ENCODE measurements at regions not wholly inside any gene's neighbourhood (a gene's known extent, or its start where the extent isn't known, plus 50 kb on each side); places are given as distances from the start of the nearest gene placed in this dataset.

DNA sequence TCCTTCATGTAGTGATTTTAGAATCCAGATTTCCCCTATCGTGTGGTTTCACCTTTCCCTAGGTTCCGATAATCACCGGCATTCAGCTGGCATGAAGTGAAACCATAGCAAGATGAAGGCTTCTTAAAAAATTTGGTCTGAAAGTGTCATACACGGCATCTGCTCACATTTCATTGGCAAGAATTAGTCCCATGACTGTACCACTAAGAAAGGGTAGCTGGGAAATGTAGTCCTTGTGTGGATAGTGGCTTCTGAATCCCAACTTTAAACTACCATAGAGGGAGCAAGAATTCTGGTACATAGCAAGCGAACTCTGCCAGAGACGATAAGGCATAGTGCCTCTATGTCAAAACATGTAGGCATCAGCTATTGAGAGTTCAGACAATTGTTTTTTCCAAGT lies 360.1 kb upstream of the TBX3 start:
- peak; percentile 4 for DNase-seq (ENCODE audit: low read depth)
- TF ChIP-seq, protein P1, sequence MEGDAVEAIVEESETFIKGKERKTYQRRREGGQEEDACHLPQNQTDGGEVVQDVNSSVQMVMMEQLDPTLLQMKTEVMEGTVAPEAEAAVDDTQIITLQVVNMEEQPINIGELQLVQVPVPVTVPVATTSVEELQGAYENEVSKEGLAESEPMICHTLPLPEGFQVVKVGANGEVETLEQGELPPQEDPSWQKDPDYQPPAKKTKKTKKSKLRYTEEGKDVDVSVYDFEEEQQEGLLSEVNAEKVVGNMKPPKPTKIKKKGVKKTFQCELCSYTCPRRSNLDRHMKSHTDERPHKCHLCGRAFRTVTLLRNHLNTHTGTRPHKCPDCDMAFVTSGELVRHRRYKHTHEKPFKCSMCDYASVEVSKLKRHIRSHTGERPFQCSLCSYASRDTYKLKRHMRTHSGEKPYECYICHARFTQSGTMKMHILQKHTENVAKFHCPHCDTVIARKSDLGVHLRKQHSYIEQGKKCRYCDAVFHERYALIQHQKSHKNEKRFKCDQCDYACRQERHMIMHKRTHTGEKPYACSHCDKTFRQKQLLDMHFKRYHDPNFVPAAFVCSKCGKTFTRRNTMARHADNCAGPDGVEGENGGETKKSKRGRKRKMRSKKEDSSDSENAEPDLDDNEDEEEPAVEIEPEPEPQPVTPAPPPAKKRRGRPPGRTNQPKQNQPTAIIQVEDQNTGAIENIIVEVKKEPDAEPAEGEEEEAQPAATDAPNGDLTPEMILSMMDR (IDR thresholded peaks at IDR 0.05; ENCODE audit: low read length, missing control alignments): no peak

DNA sequence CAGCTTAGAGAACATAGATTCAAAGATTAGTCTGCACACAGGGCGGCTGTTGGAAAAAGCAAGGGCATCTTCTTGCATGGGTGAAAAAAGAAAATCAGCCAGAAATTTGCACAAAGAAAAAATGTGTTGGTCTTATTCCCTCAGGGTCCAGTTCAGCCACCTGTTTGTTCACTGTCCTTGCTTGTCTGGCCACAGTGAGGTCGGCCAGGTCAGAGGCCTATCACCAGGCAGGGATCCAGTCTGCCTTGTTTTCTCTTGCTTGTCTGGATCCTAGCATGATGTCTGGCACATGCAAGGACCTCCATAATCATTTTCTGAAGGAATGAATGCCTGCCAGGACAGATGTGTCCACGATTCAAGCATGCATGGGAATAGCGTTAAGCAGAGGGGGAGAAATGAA lies 359.1 kb upstream of the TBX3 start:
- no peak for DNase-seq (ENCODE audit: low read depth)
- H3K4me3 ChIP-seq (replicated peaks; ENCODE audit: low read depth, low read length): no peak overlapping the region
- TF ChIP-seq, protein P1 (IDR thresholded peaks at IDR 0.05; ENCODE audit: low read length, missing control alignments): no peak

More for the DNA sequence above, 360.1 kb upstream of the TBX3 start:
- H3K4me3 ChIP-seq (replicated peaks; ENCODE audit: low read depth, low read length): no peak overlapping the region

DNA sequence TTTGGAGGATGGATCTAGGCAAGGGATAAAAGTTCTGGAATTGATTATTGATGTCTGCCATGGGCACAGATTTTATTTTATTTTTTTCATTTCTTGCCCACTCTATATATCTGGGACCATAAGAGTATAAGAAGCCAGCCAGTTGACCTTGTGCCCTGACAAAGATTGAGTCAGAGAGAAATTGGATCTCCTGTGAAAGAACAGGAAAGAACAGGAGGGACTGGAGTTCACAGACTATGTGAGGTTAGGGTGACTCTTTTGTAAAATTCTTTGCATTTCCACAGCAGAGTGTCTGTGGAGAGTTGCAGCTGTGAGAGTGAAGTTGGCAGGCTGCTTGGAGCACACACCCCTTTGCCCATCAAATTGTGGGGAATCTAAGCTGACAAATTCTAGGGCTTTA lies 358.4 kb upstream of the TBX3 start:
- DNase-seq (ENCODE audit: low read depth): no peak
- no peak overlapping the region for H3K4me3 ChIP-seq (replicated peaks; ENCODE audit: low read depth, low read length)
- TF ChIP-seq, protein P1 (IDR thresholded peaks at IDR 0.05; ENCODE audit: low read length, missing control alignments): no peak

DNA sequence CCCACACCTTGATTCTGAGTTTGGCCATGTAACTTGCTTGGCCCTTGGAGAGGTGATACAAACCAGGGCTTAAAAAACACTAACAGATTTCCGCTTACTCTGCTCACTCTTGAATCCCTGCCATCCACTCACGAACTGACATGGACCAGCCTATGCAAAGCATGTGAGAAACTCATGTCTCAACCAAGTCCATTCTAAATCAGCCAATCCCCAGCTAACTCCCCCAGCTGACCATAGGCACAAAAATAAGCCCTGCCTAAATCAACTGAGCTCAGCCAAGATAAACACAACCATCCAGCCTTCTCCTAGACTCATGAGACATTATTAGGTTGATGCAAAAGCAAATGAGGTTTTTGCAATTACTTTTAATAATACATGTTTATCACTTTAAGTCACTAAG lies 353.9 kb upstream of the TBX3 start:
- DNase-seq (ENCODE audit: low read depth): peak; percentile 55
- H3K4me3 ChIP-seq (replicated peaks; ENCODE audit: low read depth, low read length): no peak overlapping the region
- TF ChIP-seq, protein P1 (IDR thresholded peaks at IDR 0.05; ENCODE audit: low read length, missing control alignments): no peak

DNA sequence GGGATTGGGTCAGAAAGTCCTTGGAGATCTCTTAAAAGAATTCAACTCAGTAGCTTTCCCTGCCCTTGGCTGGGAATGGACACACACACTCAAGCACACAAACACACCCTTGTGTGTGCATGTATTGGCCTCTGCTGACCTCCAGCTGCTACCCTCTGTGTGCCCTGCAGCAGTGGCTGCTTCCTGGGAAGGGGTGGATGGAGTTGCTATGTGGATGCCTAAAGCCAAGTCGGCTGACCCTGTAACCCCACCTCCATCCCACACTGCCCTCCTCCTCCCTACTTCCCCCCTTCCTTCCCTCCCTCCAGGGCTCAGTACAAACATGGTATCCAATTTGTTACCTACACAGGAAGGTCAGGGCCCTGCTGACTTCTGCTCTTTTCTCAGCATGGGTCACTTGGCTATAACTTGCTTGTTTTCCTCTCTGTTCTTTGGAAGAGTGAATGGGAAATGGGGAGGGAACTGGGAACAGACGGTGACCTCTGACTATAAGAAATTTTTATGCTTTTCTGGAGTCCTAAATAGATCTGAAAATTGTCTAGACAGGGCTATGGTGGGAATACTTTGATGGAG lies 351.6 kb upstream of the TBX3 start:
- no peak for DNase-seq (ENCODE audit: low read depth)
- H3K4me3 ChIP-seq (replicated peaks; ENCODE audit: low read depth, low read length): no peak overlapping the region
- TF ChIP-seq, protein P1 (IDR thresholded peaks at IDR 0.05; ENCODE audit: low read length, missing control alignments): no peak

DNA sequence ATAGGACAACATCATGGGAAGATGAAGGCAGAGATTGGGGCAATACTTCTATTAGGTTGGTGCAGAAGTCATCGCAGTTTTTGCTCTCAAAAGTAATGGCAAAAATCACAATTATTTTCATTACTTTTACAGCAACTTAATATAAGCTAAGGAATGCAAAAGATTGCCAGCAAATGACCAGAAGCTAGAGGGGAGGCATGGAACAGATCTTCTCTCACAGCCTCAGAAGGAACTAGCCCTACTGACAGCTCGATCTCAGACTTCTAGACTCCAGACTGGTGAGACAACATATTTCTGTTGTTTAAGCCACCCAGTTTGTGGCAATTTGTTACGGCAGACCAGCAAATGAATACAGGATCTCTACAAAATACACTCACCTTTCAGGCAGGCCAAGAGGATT lies 348.5 kb upstream of the TBX3 start:
- TF ChIP-seq, protein P1 (IDR thresholded peaks at IDR 0.05; ENCODE audit: low read length, missing control alignments): no peak
- no peak for DNase-seq (ENCODE audit: low read depth)

DNA sequence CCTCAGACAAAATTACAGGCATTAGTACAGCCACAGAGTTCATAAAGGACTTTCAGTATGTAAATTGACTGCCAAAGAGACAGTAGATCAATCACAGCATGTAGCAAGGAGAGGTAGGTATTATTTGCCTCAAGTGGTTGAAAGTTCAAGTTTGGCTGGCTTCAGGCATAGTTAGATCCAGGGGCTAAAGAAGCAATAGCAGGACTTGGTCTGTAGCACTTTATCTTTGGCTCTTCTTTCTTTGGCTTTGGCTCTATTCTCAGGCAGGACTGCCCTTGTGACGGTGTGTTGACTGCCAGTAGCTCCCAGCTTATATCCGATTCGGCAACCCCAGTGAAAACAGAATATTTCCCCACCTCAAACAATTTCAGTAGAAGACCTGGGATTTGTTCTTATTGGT lies 346.0 kb upstream of the TBX3 start:
- TF ChIP-seq, protein P1 (IDR thresholded peaks at IDR 0.05; ENCODE audit: low read length, missing control alignments): no peak
- DNase-seq (ENCODE audit: low read depth): no peak
- no peak overlapping the region for H3K4me3 ChIP-seq (replicated peaks; ENCODE audit: low read depth, low read length)

More for the DNA sequence above, 348.5 kb upstream of the TBX3 start:
- no peak overlapping the region for H3K4me3 ChIP-seq (replicated peaks; ENCODE audit: low read depth, low read length)
